HCT116 (cell line): ENCODE measurements at regions not wholly inside any gene's neighbourhood (a gene's known extent, or its start where the extent isn't known, plus 50 kb on each side); places are given as distances from the start of the nearest gene placed in this dataset.

Experiments used
- ATAC-seq: fragments of 200-7000 bp; cut with Tn5 transposase; 2 replicates; pipeline ENCODE4 v1.9.1; 2020; ENCODE audit warnings: mild to moderate bottlenecking, moderate library complexity
- BruUV-seq: library from RNA; stranded (reverse); fragments of 400-500 nt; replicated peaks from 2 replicates; lab custom pipeline; 2021; lab: Mats Ljungman, UMichigan
- CTCF ChIA-PET: fragments of 300-600 bp; sonication (Branson Sonifier 250); formaldehyde crosslinking; loops from one replicate; lab custom pipeline; 2021; ENCODE audit warnings: antibody characterized with exemption; lab: Charles Lee
- POLR2A ChIA-PET: fragments of 300-600, 350-600 bp; sonication (Branson Sonifier 250); formaldehyde crosslinking; loops from one replicate; lab custom pipeline; 2021; ENCODE audit warnings: antibody characterized with exemption; lab: Charles Lee
- RAD21 ChIA-PET, 2 experiments: fragments of 300-600 bp; sonication (Branson Sonifier 250); formaldehyde crosslinking; loops; one replicate each; lab custom pipeline; 2023; ENCODE audit warnings: low total read pairs in 2 of 2; ENCODE audit not compliant: uncharacterized antibody in 2 of 2, unreplicated experiment in 2 of 2, low non-redundant PET in 1 of 2; lab: Charles Lee
- DNase-seq: peaks from one replicate; pipeline ENCODE4 v3.0.0-alpha.2; 2010; ENCODE audit warnings: low read depth, low spot score
- H2AFZ ChIP-seq: fragments of 200-600 bp; shearing (Covaris generic), sonication (generic); 2 replicates; pipeline ENCODE4 v1.6.1; 2017; ENCODE audit warnings: low read depth, mixed run types, mixed read lengths, antibody characterized with exemption, low read length; ENCODE audit not compliant: poor library complexity, severe bottlenecking
- H3K27ac ChIP-seq: 2 replicates; pipeline ENCODE4 v1.5.1; 2012; ENCODE audit warnings: low read depth, low read length
- H3K27me3 ChIP-seq: fragments of 200-600 bp; sonication (generic); 2 replicates; pipeline ENCODE4 v1.6.1; 2016; ENCODE audit warnings: mixed run types, low read length, mixed read lengths; ENCODE audit not compliant: insufficient read depth
- H3K36me3 ChIP-seq, 2 experiments: fragments of 200-500 bp in 1 of 2; fragments of 200-600 bp in 1 of 2; sonication (Bioruptor generic) in 1 of 2; sonication (generic) in 1 of 2; 2 replicates each; pipeline versions ENCODE4 v1.5.1 to v1.6.1; 2014 to 2016; ENCODE audit warnings: low read length in 2 of 2, inconsistent platforms in 1 of 2, mixed read lengths in 1 of 2, mixed run types in 1 of 2; ENCODE audit not compliant: insufficient read depth in 2 of 2, control insufficient read depth in 1 of 2
- H3K4me1 ChIP-seq, 2 experiments: fragments of 200-600 bp in 1 of 2; sonication (generic) in 1 of 2; 2 replicates each; pipeline versions ENCODE4 v1.5.1 to v1.6.1; 2012 to 2017; ENCODE audit warnings: low read length in 2 of 2, inconsistent platforms in 1 of 2, mild to moderate bottlenecking in 1 of 2, mixed read lengths in 1 of 2, mixed run types in 1 of 2, moderate library complexity in 1 of 2; ENCODE audit not compliant: insufficient read depth in 2 of 2, control insufficient read depth in 1 of 2
- H3K4me2 ChIP-seq: fragments of 200-600 bp; sonication (generic); 2 replicates; pipeline ENCODE4 v1.6.1; 2017; ENCODE audit warnings: mixed run types, low read length, mixed read lengths
- H3K4me3 ChIP-seq, 2 experiments: fragments of 200-600 bp in 1 of 2; sonication (generic) in 1 of 2; replicated peaks in 1 of 2; 2 replicates each; pipeline ENCODE4 v1.5.1; 2011 to 2016; ENCODE audit warnings: low read length in 2 of 2, control low read depth in 1 of 2, low read depth in 1 of 2, mild to moderate bottlenecking in 1 of 2, mixed read lengths in 1 of 2, mixed run types in 1 of 2
- H3K79me2 ChIP-seq: fragments of 200-600 bp; sonication (generic); 2 replicates; pipeline ENCODE4 v1.6.1; 2017; ENCODE audit warnings: mild to moderate bottlenecking, mixed run types, low read length, moderate library complexity, mixed read lengths; ENCODE audit not compliant: insufficient read depth
- H3K9ac ChIP-seq: fragments of 200-600 bp; sonication (generic); 2 replicates; pipeline ENCODE4 v1.6.1; 2016; ENCODE audit warnings: low read length, mixed read lengths
- H3K9me2 ChIP-seq: fragments of 200-600 bp; sonication (generic), shearing (Covaris generic); 2 replicates; pipeline ENCODE4 v1.6.1; 2017; ENCODE audit warnings: mixed run types, mild to moderate bottlenecking, moderate library complexity; ENCODE audit not compliant: insufficient read depth
- H3K9me3 ChIP-seq, 2 experiments: fragments of 200-500 bp in 1 of 2; fragments of 200-600 bp in 1 of 2; sonication (Bioruptor generic) in 1 of 2; sonication (generic) in 1 of 2; 2 replicates each; pipeline ENCODE4 v1.6.1; 2014 to 2017; ENCODE audit warnings: low read length in 2 of 2, mixed read lengths in 2 of 2, inconsistent platforms in 1 of 2, low read depth in 1 of 2, mild to moderate bottlenecking in 1 of 2, mixed run types in 1 of 2, moderate library complexity in 1 of 2; ENCODE audit not compliant: control insufficient read depth in 1 of 2, insufficient read depth in 1 of 2
- H4K20me1 ChIP-seq: fragments of 200-600 bp; sonication (generic), shearing (Covaris generic); 2 replicates; pipeline ENCODE4 v1.6.1; 2017; ENCODE audit warnings: mixed run types, mild to moderate bottlenecking, moderate library complexity; ENCODE audit not compliant: insufficient read depth
- CBX3 ChIP-seq: IDR thresholded peaks from 2 replicates; pipeline ENCODE4 v1.6.1; 2012; ENCODE audit warnings: low read depth
- ELF1 ChIP-seq: IDR thresholded peaks from 2 replicates; pipeline ENCODE4 v1.6.1; 2012; ENCODE audit warnings: low read depth, borderline replicate concordance
- EZH2 ChIP-seq: fragments of 200-600 bp; sonication (generic); IDR thresholded peaks from 2 replicates; pipeline ENCODE4 v1.6.1; 2017; ENCODE audit warnings: antibody characterized with exemption, mixed run types
- EZH2phosphoT487 ChIP-seq: fragments of 200-600 bp; IDR thresholded peaks from 2 replicates; pipeline ENCODE4 v1.6.1; 2018; ENCODE audit warnings: antibody characterized with exemption, borderline replicate concordance
- JUND ChIP-seq: IDR thresholded peaks from 2 replicates; pipeline ENCODE4 v1.6.1; 2012
- POLR2AphosphoS5 ChIP-seq: IDR thresholded peaks from 2 replicates; pipeline ENCODE4 v1.6.1; 2011; ENCODE audit warnings: mild to moderate bottlenecking, low read depth, low read length, moderate library complexity
- SIN3A ChIP-seq: IDR thresholded peaks from 2 replicates; pipeline ENCODE4 v1.6.1; 2012; ENCODE audit warnings: low read depth
- SP1 ChIP-seq: IDR thresholded peaks from 2 replicates; pipeline ENCODE4 v1.6.1; 2012; ENCODE audit warnings: low read depth
- SRF ChIP-seq: IDR thresholded peaks from 2 replicates; pipeline ENCODE4 v1.6.1; 2012; ENCODE audit warnings: low read depth
- intact Hi-C: fragments of 100-400 bp; cut with micrococcal nuclease; formaldehyde crosslinking; loops from 2 replicates; pipeline ENCODE4 v1.10.0; 2022
- TF ChIP-seq, protein P1 (sequence below): IDR thresholded peaks from 2 replicates; pipeline ENCODE4 v1.6.1; 2012
- TF ChIP-seq, protein P2 (sequence below), 3 experiments: fragments of 200-600 bp in 1 of 3; sonication (generic) in 1 of 3; IDR thresholded peaks in 2 of 3; conservative IDR thresholded peaks in 1 of 3; 2 replicates each; pipeline ENCODE4 v1.5.1; 2012 to 2017; ENCODE audit warnings: low read depth in 2 of 3, low read length in 2 of 3, antibody characterized with exemption in 1 of 3, borderline replicate concordance in 1 of 3, control low read depth in 1 of 3, mild to moderate bottlenecking in 1 of 3, mixed read lengths in 1 of 3, mixed run types in 1 of 3, moderate library complexity in 1 of 3; ENCODE audit not compliant: insufficient read depth in 1 of 3
- TF ChIP-seq, protein P3 (sequence below): IDR thresholded peaks from 2 replicates; pipeline ENCODE4 v1.6.1; 2012; ENCODE audit warnings: low read depth

DNA sequence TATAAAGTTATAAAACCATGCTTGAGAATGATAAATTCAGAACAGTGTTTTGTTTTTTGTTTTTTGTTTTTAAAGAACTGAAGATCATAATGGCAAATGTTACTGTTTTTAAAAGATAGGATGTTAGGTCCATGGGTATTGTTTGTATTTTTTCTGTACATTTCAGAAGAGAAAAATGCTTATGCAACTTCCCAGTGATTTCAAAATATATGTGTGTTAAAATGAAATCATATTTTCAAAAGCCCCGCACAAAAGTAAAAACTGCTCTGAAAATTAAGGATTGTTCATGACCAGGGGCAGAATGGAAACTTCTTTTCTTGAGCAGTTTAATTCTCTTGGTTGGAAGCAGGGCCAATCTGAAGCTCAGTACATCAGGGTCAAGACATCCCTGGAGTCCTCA is 109.2 kb upstream of the SIRPG start:
- RAD21 ChIA-PET = no interaction called here
- intact Hi-C loops = no loop called here
- no peak overlapping the region for H3K27ac ChIP-seq
- no peak overlapping the region for H2AFZ ChIP-seq
- H3K9ac ChIP-seq = no peak overlapping the region
- H3K27me3 ChIP-seq = no peaks in the 10 kb centered on the region
- no peaks in the 10 kb centered on the region for H3K9me2 ChIP-seq
- no peaks in the 10 kb centered on the region for H3K36me3 ChIP-seq
- no peaks in the 10 kb centered on the region for H4K20me1 ChIP-seq
- no peak overlapping the region for H3K4me3 ChIP-seq
- DNase-seq (no peak), ATAC-seq (no peak)
- POLR2A ChIA-PET = interaction anchor here (1.1 to 1.8 kb wide), 2 partner anchors 9 to 10 kb away, joined by 3 to 4 read pairs; no protein-coding TSS in a partner anchor
- H3K4me1 ChIP-seq = peaks cover 0 to 8% of the 10 kb centered on the region in 2 experiments; a peak in 2 of 4 replicates
- H3K4me2 ChIP-seq = no peak overlapping the region
- TF ChIP-seq, protein P1, sequence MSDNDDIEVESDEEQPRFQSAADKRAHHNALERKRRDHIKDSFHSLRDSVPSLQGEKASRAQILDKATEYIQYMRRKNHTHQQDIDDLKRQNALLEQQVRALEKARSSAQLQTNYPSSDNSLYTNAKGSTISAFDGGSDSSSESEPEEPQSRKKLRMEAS = no peak
- TF ChIP-seq EZH2phosphoT487 (no peak), POLR2AphosphoS5 (no peak), SP1 (no peak), EZH2 (no peak), JUND (no peak), SIN3A (no peak), ELF1 (no peak), CBX3 (no peak), SRF (no peak)
- TF ChIP-seq, protein P2, sequence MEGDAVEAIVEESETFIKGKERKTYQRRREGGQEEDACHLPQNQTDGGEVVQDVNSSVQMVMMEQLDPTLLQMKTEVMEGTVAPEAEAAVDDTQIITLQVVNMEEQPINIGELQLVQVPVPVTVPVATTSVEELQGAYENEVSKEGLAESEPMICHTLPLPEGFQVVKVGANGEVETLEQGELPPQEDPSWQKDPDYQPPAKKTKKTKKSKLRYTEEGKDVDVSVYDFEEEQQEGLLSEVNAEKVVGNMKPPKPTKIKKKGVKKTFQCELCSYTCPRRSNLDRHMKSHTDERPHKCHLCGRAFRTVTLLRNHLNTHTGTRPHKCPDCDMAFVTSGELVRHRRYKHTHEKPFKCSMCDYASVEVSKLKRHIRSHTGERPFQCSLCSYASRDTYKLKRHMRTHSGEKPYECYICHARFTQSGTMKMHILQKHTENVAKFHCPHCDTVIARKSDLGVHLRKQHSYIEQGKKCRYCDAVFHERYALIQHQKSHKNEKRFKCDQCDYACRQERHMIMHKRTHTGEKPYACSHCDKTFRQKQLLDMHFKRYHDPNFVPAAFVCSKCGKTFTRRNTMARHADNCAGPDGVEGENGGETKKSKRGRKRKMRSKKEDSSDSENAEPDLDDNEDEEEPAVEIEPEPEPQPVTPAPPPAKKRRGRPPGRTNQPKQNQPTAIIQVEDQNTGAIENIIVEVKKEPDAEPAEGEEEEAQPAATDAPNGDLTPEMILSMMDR (IDR thresholded peaks at IDR 0.05 in 2 of 3, conservative IDR thresholded peaks at IDR 0.05 in 1 of 3; ENCODE audit: borderline replicate concordance in 1 of 3, insufficient read depth in 1 of 3, low read depth in 2 of 3, low read length in 2 of 3) = no peak
- TF ChIP-seq, protein P3, sequence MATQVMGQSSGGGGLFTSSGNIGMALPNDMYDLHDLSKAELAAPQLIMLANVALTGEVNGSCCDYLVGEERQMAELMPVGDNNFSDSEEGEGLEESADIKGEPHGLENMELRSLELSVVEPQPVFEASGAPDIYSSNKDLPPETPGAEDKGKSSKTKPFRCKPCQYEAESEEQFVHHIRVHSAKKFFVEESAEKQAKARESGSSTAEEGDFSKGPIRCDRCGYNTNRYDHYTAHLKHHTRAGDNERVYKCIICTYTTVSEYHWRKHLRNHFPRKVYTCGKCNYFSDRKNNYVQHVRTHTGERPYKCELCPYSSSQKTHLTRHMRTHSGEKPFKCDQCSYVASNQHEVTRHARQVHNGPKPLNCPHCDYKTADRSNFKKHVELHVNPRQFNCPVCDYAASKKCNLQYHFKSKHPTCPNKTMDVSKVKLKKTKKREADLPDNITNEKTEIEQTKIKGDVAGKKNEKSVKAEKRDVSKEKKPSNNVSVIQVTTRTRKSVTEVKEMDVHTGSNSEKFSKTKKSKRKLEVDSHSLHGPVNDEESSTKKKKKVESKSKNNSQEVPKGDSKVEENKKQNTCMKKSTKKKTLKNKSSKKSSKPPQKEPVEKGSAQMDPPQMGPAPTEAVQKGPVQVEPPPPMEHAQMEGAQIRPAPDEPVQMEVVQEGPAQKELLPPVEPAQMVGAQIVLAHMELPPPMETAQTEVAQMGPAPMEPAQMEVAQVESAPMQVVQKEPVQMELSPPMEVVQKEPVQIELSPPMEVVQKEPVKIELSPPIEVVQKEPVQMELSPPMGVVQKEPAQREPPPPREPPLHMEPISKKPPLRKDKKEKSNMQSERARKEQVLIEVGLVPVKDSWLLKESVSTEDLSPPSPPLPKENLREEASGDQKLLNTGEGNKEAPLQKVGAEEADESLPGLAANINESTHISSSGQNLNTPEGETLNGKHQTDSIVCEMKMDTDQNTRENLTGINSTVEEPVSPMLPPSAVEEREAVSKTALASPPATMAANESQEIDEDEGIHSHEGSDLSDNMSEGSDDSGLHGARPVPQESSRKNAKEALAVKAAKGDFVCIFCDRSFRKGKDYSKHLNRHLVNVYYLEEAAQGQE = no peak
- H3K9me3 ChIP-seq = no peaks in the 10 kb centered on the region
- CTCF ChIA-PET = interaction anchor here (1.0 to 4.3 kb wide), 2 partner anchors 10 to 406 kb away, joined by 3 to 49 read pairs; no protein-coding TSS in a partner anchor
- no peaks in the 10 kb centered on the region for H3K79me2 ChIP-seq
- BruUV-seq = no TSS peak
